DOHH2 (cell line): ENCODE measurements at regions not wholly inside any gene's neighbourhood (a gene's known extent, or its start where the extent isn't known, plus 50 kb on each side); places are given as distances from the start of the nearest gene placed in this dataset.

ENCODE experiments used
- H3F3A ChIP-seq: fragments of 200-600 bp; sonication (generic), shearing (Covaris generic); 2 replicates; pipeline ENCODE4 v1.6.0; 2016; ENCODE audit warnings: antibody characterized with exemption, mild to moderate bottlenecking; ENCODE audit not compliant: control insufficient read depth, insufficient read depth
- H3K27ac ChIP-seq: fragments of 200-600 bp; sonication (generic); 2 replicates; pipeline ENCODE4 v1.5.1; 2014; ENCODE audit warnings: low read depth, mild to moderate bottlenecking, low read length, moderate library complexity
- H3K27me3 ChIP-seq: fragments of 200-600 bp; sonication (generic); 2 replicates; pipeline ENCODE4 v1.6.1; 2014; ENCODE audit warnings: mild to moderate bottlenecking, low read length, mixed read lengths; ENCODE audit not compliant: control insufficient read depth
- H3K36me3 ChIP-seq: fragments of 200-600 bp; sonication (generic); 2 replicates; pipeline ENCODE4 v1.6.1; 2014; ENCODE audit warnings: mild to moderate bottlenecking, low read length, moderate library complexity, mixed read lengths; ENCODE audit not compliant: control insufficient read depth
- H3K4me1 ChIP-seq: fragments of 200-600 bp; sonication (generic); 2 replicates; pipeline ENCODE4 v1.6.1; 2014; ENCODE audit warnings: mild to moderate bottlenecking, low read length, mixed read lengths; ENCODE audit not compliant: control insufficient read depth
- H3K4me2 ChIP-seq: fragments of 200-600 bp; sonication (generic); 2 replicates; pipeline ENCODE4 v1.6.0; 2014; ENCODE audit warnings: mild to moderate bottlenecking, low read length, moderate library complexity
- H3K4me3 ChIP-seq: fragments of 200-600 bp; sonication (generic); 2 replicates; pipeline ENCODE4 v1.5.1; 2014; ENCODE audit warnings: mild to moderate bottlenecking, low read length, mixed read lengths
- H3K79me2 ChIP-seq: fragments of 200-600 bp; sonication (generic); 2 replicates; pipeline ENCODE4 v1.6.1; 2014; ENCODE audit warnings: mild to moderate bottlenecking, low read length, mixed read lengths; ENCODE audit not compliant: control insufficient read depth
- H3K9me2 ChIP-seq: fragments of 200-600 bp; sonication (generic); replicated peaks from 2 replicates; pipeline ENCODE4 v1.6.1; 2014; ENCODE audit warnings: mild to moderate bottlenecking, low read length, mixed read lengths; ENCODE audit not compliant: control insufficient read depth
- H3K9me3 ChIP-seq: fragments of 200-600 bp; sonication (generic); 2 replicates; pipeline ENCODE4 v1.6.1; 2014; ENCODE audit warnings: antibody characterized with exemption, low read length, mixed read lengths; ENCODE audit not compliant: control insufficient read depth, insufficient read depth
- H4K20me1 ChIP-seq: fragments of 200-600 bp; sonication (generic); 2 replicates; pipeline ENCODE4 v1.6.0; 2014; ENCODE audit warnings: low read depth, mild to moderate bottlenecking, antibody characterized with exemption, low read length, moderate library complexity; ENCODE audit not compliant: control insufficient read depth, insufficient read depth
- CTCF ChIP-seq: fragments of 200-600 bp; sonication (generic); IDR thresholded peaks from one replicate; pipeline ENCODE4 v1.5.1; 2014; ENCODE audit warnings: antibody characterized with exemption, mild to moderate bottlenecking, low read depth, low read length; ENCODE audit not compliant: poor library complexity, severe bottlenecking
- EZH2phosphoT487 ChIP-seq: fragments of 200-600 bp; sonication (generic); IDR thresholded peaks from 2 replicates; pipeline ENCODE4 v1.6.1; 2017; ENCODE audit warnings: borderline replicate concordance, mild to moderate bottlenecking, antibody characterized with exemption, low read length, moderate library complexity, mixed read lengths

GRCh38 chr2:198874472-198874858 is 583.3 kb downstream of the SATB2 start:
- Histone ChIP-seq H3K4me1 (no peaks in the 10 kb centered on the region), H3F3A (no peaks in the 10 kb centered on the region), H3K27me3 (no peaks in the 10 kb centered on the region)

GRCh38 chr2:198873503-198874471 is 584.0 kb downstream of the SATB2 start:
- no peak overlapping the region for H3K4me2 ChIP-seq
- H3K27ac ChIP-seq: no peak overlapping the region
- no peaks in the 10 kb centered on the region for H3K79me2 ChIP-seq
- TF ChIP-seq CTCF: no peak
- TF ChIP-seq EZH2phosphoT487: no peak
- H3K27me3 ChIP-seq: no peaks in the 10 kb centered on the region
- H3K9me2 ChIP-seq: no peaks in the 10 kb centered on the region
- H3K36me3 ChIP-seq: no peaks in the 10 kb centered on the region
- H4K20me1 ChIP-seq: no peaks in the 10 kb centered on the region
- H3K4me1 ChIP-seq: no peaks in the 10 kb centered on the region
- H3F3A ChIP-seq: no peaks in the 10 kb centered on the region
- H3K4me3 ChIP-seq: no peak overlapping the region
- H3K9me3 ChIP-seq: no peaks in the 10 kb centered on the region; the same call in 1 of the 2 replicates

More at GRCh38 chr2:198874472-198874858, 583.3 kb downstream of the SATB2 start:
- Histone ChIP-seq H3K4me2 (no peak overlapping the region), H3K9me2 (no peaks in the 10 kb centered on the region), H4K20me1 (no peaks in the 10 kb centered on the region), H3K4me3 (no peak overlapping the region), H3K36me3 (no peaks in the 10 kb centered on the region), H3K9me3 (no peaks in the 10 kb centered on the region; the same call in 1 of the 2 replicates), H3K27ac (no peak overlapping the region), H3K79me2 (no peaks in the 10 kb centered on the region)
- TF ChIP-seq CTCF: no peak
- no peak for TF ChIP-seq EZH2phosphoT487

GRCh38 chr2:198863655-198864054 is 594.1 kb downstream of the SATB2 start:
- no peaks in the 10 kb centered on the region for H3K9me3 ChIP-seq
- no peaks in the 10 kb centered on the region for H3K79me2 ChIP-seq
- no peaks in the 10 kb centered on the region for H3F3A ChIP-seq
- no peaks in the 10 kb centered on the region for H3K9me2 ChIP-seq
- H3K4me3 ChIP-seq: no peak overlapping the region
- H3K27ac ChIP-seq: no peak overlapping the region
- no peaks in the 10 kb centered on the region for H3K4me1 ChIP-seq
- no peaks in the 10 kb centered on the region for H3K36me3 ChIP-seq
- no peaks in the 10 kb centered on the region for H4K20me1 ChIP-seq
- H3K4me2 ChIP-seq: no peak overlapping the region
- no peak for TF ChIP-seq CTCF
- no peak for TF ChIP-seq EZH2phosphoT487
- no peaks in the 10 kb centered on the region for H3K27me3 ChIP-seq
